WTC11 (cell line): ENCODE measurements at regions not wholly inside any gene's neighbourhood (a gene's known extent, or its start where the extent isn't known, plus 50 kb on each side); places are given as distances from the start of the nearest gene placed in this dataset.

Experiments used
- ATF1 ChIP-seq: sonication (generic); formaldehyde crosslinking; IDR thresholded peaks from 2 replicates; pipeline ENCODE4 v1.8.1; 2023; ENCODE audit warnings: mild to moderate bottlenecking, moderate library complexity, missing genetic modification reagents
- HMGXB4 ChIP-seq: sonication (generic); formaldehyde crosslinking; IDR thresholded peaks from 2 replicates; pipeline ENCODE4 v1.8.1; 2023; ENCODE audit warnings: mild to moderate bottlenecking, moderate library complexity, missing genetic modification reagents
- TP53 ChIP-seq: sonication (generic); formaldehyde crosslinking; IDR thresholded peaks from 2 replicates; pipeline ENCODE4 v1.8.1; 2023; ENCODE audit warnings: mild to moderate bottlenecking, missing genetic modification reagents
- TF ChIP-seq, protein P1 (sequence below): fragments of 200-600 bp; IDR thresholded peaks from 2 replicates; pipeline ENCODE4 v1.8.0; 2022; ENCODE audit warnings: antibody characterized with exemption
- TF ChIP-seq, protein P2 (sequence below): sonication (generic); formaldehyde crosslinking; conservative IDR thresholded peaks from 2 replicates; pipeline ENCODE4 v1.8.1; 2023; ENCODE audit warnings: mild to moderate bottlenecking, low read depth, missing genetic modification reagents, moderate library complexity
- TF ChIP-seq, protein P3 (sequence below): sonication (generic); formaldehyde crosslinking; IDR thresholded peaks from 2 replicates; pipeline ENCODE4 v1.8.1; 2023; ENCODE audit warnings: mild to moderate bottlenecking, missing genetic modification reagents, moderate library complexity

- TF ChIP-seq, protein P1, sequence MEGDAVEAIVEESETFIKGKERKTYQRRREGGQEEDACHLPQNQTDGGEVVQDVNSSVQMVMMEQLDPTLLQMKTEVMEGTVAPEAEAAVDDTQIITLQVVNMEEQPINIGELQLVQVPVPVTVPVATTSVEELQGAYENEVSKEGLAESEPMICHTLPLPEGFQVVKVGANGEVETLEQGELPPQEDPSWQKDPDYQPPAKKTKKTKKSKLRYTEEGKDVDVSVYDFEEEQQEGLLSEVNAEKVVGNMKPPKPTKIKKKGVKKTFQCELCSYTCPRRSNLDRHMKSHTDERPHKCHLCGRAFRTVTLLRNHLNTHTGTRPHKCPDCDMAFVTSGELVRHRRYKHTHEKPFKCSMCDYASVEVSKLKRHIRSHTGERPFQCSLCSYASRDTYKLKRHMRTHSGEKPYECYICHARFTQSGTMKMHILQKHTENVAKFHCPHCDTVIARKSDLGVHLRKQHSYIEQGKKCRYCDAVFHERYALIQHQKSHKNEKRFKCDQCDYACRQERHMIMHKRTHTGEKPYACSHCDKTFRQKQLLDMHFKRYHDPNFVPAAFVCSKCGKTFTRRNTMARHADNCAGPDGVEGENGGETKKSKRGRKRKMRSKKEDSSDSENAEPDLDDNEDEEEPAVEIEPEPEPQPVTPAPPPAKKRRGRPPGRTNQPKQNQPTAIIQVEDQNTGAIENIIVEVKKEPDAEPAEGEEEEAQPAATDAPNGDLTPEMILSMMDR, result no peak
- no peak for TF ChIP-seq HMGXB4 (CRISPR knock-in tag)
- no peak for TF ChIP-seq ATF1 (CRISPR knock-in tag)
- TF ChIP-seq, protein P2, sequence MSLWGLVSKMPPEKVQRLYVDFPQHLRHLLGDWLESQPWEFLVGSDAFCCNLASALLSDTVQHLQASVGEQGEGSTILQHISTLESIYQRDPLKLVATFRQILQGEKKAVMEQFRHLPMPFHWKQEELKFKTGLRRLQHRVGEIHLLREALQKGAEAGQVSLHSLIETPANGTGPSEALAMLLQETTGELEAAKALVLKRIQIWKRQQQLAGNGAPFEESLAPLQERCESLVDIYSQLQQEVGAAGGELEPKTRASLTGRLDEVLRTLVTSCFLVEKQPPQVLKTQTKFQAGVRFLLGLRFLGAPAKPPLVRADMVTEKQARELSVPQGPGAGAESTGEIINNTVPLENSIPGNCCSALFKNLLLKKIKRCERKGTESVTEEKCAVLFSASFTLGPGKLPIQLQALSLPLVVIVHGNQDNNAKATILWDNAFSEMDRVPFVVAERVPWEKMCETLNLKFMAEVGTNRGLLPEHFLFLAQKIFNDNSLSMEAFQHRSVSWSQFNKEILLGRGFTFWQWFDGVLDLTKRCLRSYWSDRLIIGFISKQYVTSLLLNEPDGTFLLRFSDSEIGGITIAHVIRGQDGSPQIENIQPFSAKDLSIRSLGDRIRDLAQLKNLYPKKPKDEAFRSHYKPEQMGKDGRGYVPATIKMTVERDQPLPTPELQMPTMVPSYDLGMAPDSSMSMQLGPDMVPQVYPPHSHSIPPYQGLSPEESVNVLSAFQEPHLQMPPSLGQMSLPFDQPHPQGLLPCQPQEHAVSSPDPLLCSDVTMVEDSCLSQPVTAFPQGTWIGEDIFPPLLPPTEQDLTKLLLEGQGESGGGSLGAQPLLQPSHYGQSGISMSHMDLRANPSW, result no peak
- TF ChIP-seq, protein P3, sequence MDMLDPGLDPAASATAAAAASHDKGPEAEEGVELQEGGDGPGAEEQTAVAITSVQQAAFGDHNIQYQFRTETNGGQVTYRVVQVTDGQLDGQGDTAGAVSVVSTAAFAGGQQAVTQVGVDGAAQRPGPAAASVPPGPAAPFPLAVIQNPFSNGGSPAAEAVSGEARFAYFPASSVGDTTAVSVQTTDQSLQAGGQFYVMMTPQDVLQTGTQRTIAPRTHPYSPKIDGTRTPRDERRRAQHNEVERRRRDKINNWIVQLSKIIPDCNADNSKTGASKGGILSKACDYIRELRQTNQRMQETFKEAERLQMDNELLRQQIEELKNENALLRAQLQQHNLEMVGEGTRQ (CRISPR knock-in tag), result no peak
- TF ChIP-seq TP53, result no peak
Observed at GRCh38 chr7:51368334-51368733, 51.7 kb upstream of the COBL start.
